Mesendoderm (in vitro differentiated cells): ENCODE measurements at regions not wholly inside any gene's neighbourhood (a gene's known extent, or its start where the extent isn't known, plus 50 kb on each side); places are given as distances from the start of the nearest gene placed in this dataset.

Source experiments
- DNase-seq: peaks from one replicate; pipeline ENCODE4 v3.0.0; 2013
- H2AK5ac ChIP-seq: 2 replicates; pipeline ENCODE4 v1.6.1; 2013; ENCODE audit warnings: low read length, inconsistent platforms
- H2BK120ac ChIP-seq: 2 replicates; pipeline ENCODE4 v1.6.1; 2013; ENCODE audit warnings: low read depth, mild to moderate bottlenecking, low read length, moderate library complexity, mixed read lengths
- H2BK15ac ChIP-seq: replicated peaks from 2 replicates; pipeline ENCODE4 v1.6.1; 2013; ENCODE audit warnings: low read depth, mild to moderate bottlenecking, moderate library complexity
- H2BK5ac ChIP-seq: 2 replicates; pipeline ENCODE4 v1.6.1; 2013; ENCODE audit warnings: low read length, inconsistent platforms
- H3K18ac ChIP-seq: 2 replicates; pipeline ENCODE4 v1.6.1; 2013; ENCODE audit warnings: mild to moderate bottlenecking, low read length, mixed read lengths
- H3K23ac ChIP-seq: one replicate; pipeline ENCODE4 v1.6.1; 2013; ENCODE audit warnings: low read length
- H3K27ac ChIP-seq: 2 replicates; pipeline ENCODE4 v1.5.1; 2013; ENCODE audit warnings: low read depth, mild to moderate bottlenecking, inconsistent platforms, low read length, moderate library complexity
- H3K27me3 ChIP-seq: 2 replicates; pipeline ENCODE4 v1.6.1; 2013; ENCODE audit warnings: low read length, control low read depth, mild to moderate bottlenecking, inconsistent platforms; ENCODE audit not compliant: insufficient read depth, poor library complexity
- H3K36me3 ChIP-seq: 2 replicates; pipeline ENCODE4 v1.6.1; 2013; ENCODE audit warnings: low read length, inconsistent platforms; ENCODE audit not compliant: control insufficient read depth, insufficient read depth
- H3K4ac ChIP-seq: one replicate; pipeline ENCODE4 v1.6.1; 2013; ENCODE audit warnings: low read depth, mild to moderate bottlenecking, low read length, moderate library complexity
- H3K4me1 ChIP-seq: 2 replicates; pipeline ENCODE4 v1.6.1; 2013; ENCODE audit warnings: low read depth, low read length, inconsistent platforms; ENCODE audit not compliant: control insufficient read depth
- H3K4me2 ChIP-seq: 2 replicates; pipeline ENCODE4 v1.6.1; 2013; ENCODE audit warnings: low read length
- H3K4me3 ChIP-seq: 2 replicates; pipeline ENCODE4 v1.5.1; 2013; ENCODE audit warnings: mild to moderate bottlenecking, low read length
- H3K56ac ChIP-seq: one replicate; pipeline ENCODE4 v1.6.1; 2013; ENCODE audit warnings: low read length
- H3K79me1 ChIP-seq: 2 replicates; pipeline ENCODE4 v1.6.1; 2013; ENCODE audit warnings: low read length, inconsistent platforms
- H3K79me2 ChIP-seq: 2 replicates; pipeline ENCODE4 v1.6.1; 2013; ENCODE audit warnings: mild to moderate bottlenecking, low read length; ENCODE audit not compliant: control insufficient read depth, insufficient read depth
- H3K9ac ChIP-seq: 2 replicates; pipeline ENCODE4 v1.6.1; 2013; ENCODE audit warnings: low read length, inconsistent platforms
- H4K5ac ChIP-seq: one replicate; pipeline ENCODE4 v1.6.1; 2013; ENCODE audit warnings: low read length
- H4K8ac ChIP-seq: one replicate; pipeline ENCODE4 v1.6.1; 2013; ENCODE audit warnings: low read depth, mild to moderate bottlenecking, control low read depth, low read length, moderate library complexity
- WGBS: extraction: QIAGEN DNeasy Blood & Tissue Kit; methylation state at CpG from one replicate; pipeline ENCODE4 v1.1.7; 2013; ENCODE audit warnings: low lambda C conversion rate, missing lambda C conversion rate; ENCODE audit not compliant: insufficient coverage; ENCODE audit errors: extremely low coverage; 5-methylcytosine and 5-hydroxymethylcytosine counted together

- no CpG with 5 or more reads among the region's 6 CpGs for WGBS
- H3K79me2 ChIP-seq = no peaks in the 10 kb centered on the region
- no peak overlapping the region for H3K4ac ChIP-seq
- H3K79me1 ChIP-seq = no peaks in the 10 kb centered on the region
- no peak overlapping the region for H3K4me3 ChIP-seq
- no peaks in the 10 kb centered on the region for H3K36me3 ChIP-seq
- no peak overlapping the region for H2BK15ac ChIP-seq
- no peak overlapping the region for H3K9ac ChIP-seq
- H4K8ac ChIP-seq = no peak overlapping the region
- H3K4me1 ChIP-seq = peaks cover 7% of the 10 kb centered on the region
- no peak overlapping the region for H3K18ac ChIP-seq
- H3K27me3 ChIP-seq = no peaks in the 10 kb centered on the region
- H2BK120ac ChIP-seq = no peak overlapping the region
- no peak overlapping the region for H3K27ac ChIP-seq
- H4K5ac ChIP-seq = no peak overlapping the region
- peak overlapping the region; percentile 53 for H3K56ac ChIP-seq
- no peak overlapping the region for H2AK5ac ChIP-seq
- DNase-seq = peak; percentile 51
- H2BK5ac ChIP-seq = peak overlapping the region; percentile 58
- H3K4me2 ChIP-seq = no peak overlapping the region
- no peak overlapping the region for H3K23ac ChIP-seq
Measured at GRCh38 chr3:43872901-43873300, 182.2 kb downstream of the ABHD5 start.

GRCh38 chr3:43873723-43874122 lies 183.0 kb downstream of the ABHD5 start:
- Histone ChIP-seq H2BK120ac (no peak overlapping the region), H3K4ac (no peak overlapping the region), H3K79me2 (no peaks in the 10 kb centered on the region), H3K79me1 (no peaks in the 10 kb centered on the region), H2BK15ac (no peak overlapping the region), H3K36me3 (no peaks in the 10 kb centered on the region), H3K27me3 (no peaks in the 10 kb centered on the region), H3K4me1 (peaks cover 7% of the 10 kb centered on the region), H3K27ac (no peak overlapping the region), H2BK5ac (no peak overlapping the region), H3K23ac (no peak overlapping the region), H3K56ac (no peak overlapping the region), H4K5ac (no peak overlapping the region), H3K18ac (no peak overlapping the region), H4K8ac (no peak overlapping the region), H3K4me2 (no peak overlapping the region), H3K4me3 (no peak overlapping the region), H3K9ac (no peak overlapping the region), H2AK5ac (no peak overlapping the region)
- DNase-seq = no peak
- no CpG with 5 or more reads among the region's 7 CpGs for WGBS

- DNase-seq = no peak
- Histone ChIP-seq H2BK120ac (no peak overlapping the region), H3K36me3 (no peaks in the 10 kb centered on the region), H3K4me2 (no peak overlapping the region), H3K4me3 (no peak overlapping the region), H3K79me2 (no peaks in the 10 kb centered on the region), H3K9ac (no peak overlapping the region), H4K8ac (no peak overlapping the region), H3K27me3 (no peaks in the 10 kb centered on the region), H4K5ac (no peak overlapping the region), H3K27ac (no peak overlapping the region), H3K79me1 (no peaks in the 10 kb centered on the region), H3K4me1 (peaks cover 7% of the 10 kb centered on the region), H3K4ac (no peak overlapping the region), H2BK15ac (no peak overlapping the region), H3K23ac (no peak overlapping the region), H3K56ac (no peak overlapping the region), H2AK5ac (no peak overlapping the region), H3K18ac (no peak overlapping the region), H2BK5ac (no peak overlapping the region)
- WGBS = no CpG with 5 or more reads among the region's 1 CpG
Measured at GRCh38 chr3:43874290-43874689, 183.6 kb downstream of the ABHD5 start.

- H3K36me3 ChIP-seq = no peaks in the 10 kb centered on the region
- no peak overlapping the region for H3K9ac ChIP-seq
- H3K4me3 ChIP-seq = no peak overlapping the region
- no peak overlapping the region for H3K27ac ChIP-seq
- no peak for DNase-seq
- H2AK5ac ChIP-seq = no peak overlapping the region
- H2BK15ac ChIP-seq = no peak overlapping the region
- no peak overlapping the region for H3K4me2 ChIP-seq
- peaks cover 7% of the 10 kb centered on the region for H3K4me1 ChIP-seq
- no peak overlapping the region for H4K5ac ChIP-seq
- H3K18ac ChIP-seq = no peak overlapping the region
- H4K8ac ChIP-seq = no peak overlapping the region
- H3K79me1 ChIP-seq = no peaks in the 10 kb centered on the region
- H3K56ac ChIP-seq = no peak overlapping the region
- H2BK5ac ChIP-seq = no peak overlapping the region
- no peak overlapping the region for H3K4ac ChIP-seq
- H3K79me2 ChIP-seq = no peaks in the 10 kb centered on the region
- WGBS = no CpG with 5 or more reads among the region's 1 CpG
- H3K23ac ChIP-seq = no peak overlapping the region
- H2BK120ac ChIP-seq = no peak overlapping the region
- no peaks in the 10 kb centered on the region for H3K27me3 ChIP-seq
Measured at GRCh38 chr3:43874731-43875130, 184.0 kb downstream of the ABHD5 start.

GRCh38 chr3:43876648-43877047 lies 185.9 kb downstream of the ABHD5 start:
- Histone ChIP-seq H3K79me2 (no peaks in the 10 kb centered on the region), H3K79me1 (no peaks in the 10 kb centered on the region), H3K36me3 (no peaks in the 10 kb centered on the region), H3K18ac (no peak overlapping the region), H3K4me1 (peaks cover 4% of the 10 kb centered on the region), H3K27ac (no peak overlapping the region), H3K27me3 (no peaks in the 10 kb centered on the region), H3K9ac (no peak overlapping the region), H2AK5ac (no peak overlapping the region), H3K4me2 (no peak overlapping the region), H2BK5ac (no peak overlapping the region), H4K5ac (no peak overlapping the region), H3K23ac (no peak overlapping the region), H2BK15ac (no peak overlapping the region), H2BK120ac (no peak overlapping the region), H3K4ac (no peak overlapping the region), H3K56ac (no peak overlapping the region), H3K4me3 (no peak overlapping the region), H4K8ac (no peak overlapping the region)
- no peak for DNase-seq
- no CpG with 5 or more reads among the region's 2 CpGs for WGBS

GRCh38 chr3:43879166-43879565 lies 188.4 kb downstream of the ABHD5 start:
- Histone ChIP-seq H3K79me1 (no peaks in the 10 kb centered on the region), H3K27ac (no peak overlapping the region), H3K23ac (no peak overlapping the region), H2AK5ac (no peak overlapping the region), H4K5ac (no peak overlapping the region), H3K36me3 (no peaks in the 10 kb centered on the region), H3K56ac (no peak overlapping the region), H4K8ac (no peak overlapping the region), H3K4me2 (no peak overlapping the region), H3K18ac (no peak overlapping the region), H3K4me1 (no peaks in the 10 kb centered on the region), H3K4ac (no peak overlapping the region), H2BK5ac (no peak overlapping the region), H3K4me3 (no peak overlapping the region), H3K9ac (no peak overlapping the region), H2BK15ac (no peak overlapping the region), H3K27me3 (no peaks in the 10 kb centered on the region), H3K79me2 (no peaks in the 10 kb centered on the region), H2BK120ac (no peak overlapping the region)
- WGBS = no CpG with 5 or more reads among the region's 4 CpGs
- peak; percentile 89 for DNase-seq
